MM.1S (cell line): ENCODE measurements at regions not wholly inside any gene's neighbourhood (a gene's known extent, or its start where the extent isn't known, plus 50 kb on each side); places are given as distances from the start of the nearest gene placed in this dataset.

Source experiments
- CTCF ChIP-seq: fragments of 300-600 bp; sonication (generic); IDR thresholded peaks from 2 replicates; pipeline ENCODE4 v1.5.1; 2016; ENCODE audit warnings: antibody characterized with exemption, low read length, mixed read lengths
- EZH2 ChIP-seq: fragments of 300-600 bp; sonication (generic); optimal IDR thresholded peaks from 2 replicates; pipeline ENCODE3; 2017; ENCODE audit warnings: low read depth, mild to moderate bottlenecking, antibody characterized with exemption, low read length, mixed read lengths

GRCh38 chr14:84027351-84027750 is 1502.6 kb upstream of the FLRT2 start:
- no peak for TF ChIP-seq CTCF
- no peak for TF ChIP-seq EZH2
